HG03457 (cell line): ENCODE measurements at regions not wholly inside any gene's neighbourhood (a gene's known extent, or its start where the extent isn't known, plus 50 kb on each side); places are given as distances from the start of the nearest gene placed in this dataset.
"Not testable (repeated sequence)": the region's sequence is repeated elsewhere in the genome, so short reads cannot be mapped to it uniquely, and the experiment has no call there.

Experiments
- ATAC-seq: cut with Tn5 transposase; IDR thresholded peaks from one replicate; pipeline ENCODE4 v1.9.1; 2021; ENCODE audit warnings: moderate number of reproducible peaks; ENCODE audit not compliant: unreplicated experiment

GRCh38 chr6:134443009-134443408 lies 125.1 kb upstream of the SGK1 start:
- ATAC-seq = no peak

- ATAC-seq = no peak
Observed at GRCh38 chr6:134442073-134442472, 124.2 kb upstream of the SGK1 start.

- ATAC-seq = no peak
Observed at GRCh38 chr6:134438837-134439236, 120.9 kb upstream of the SGK1 start.

GRCh38 chr6:134437376-134437775 lies 119.5 kb upstream of the SGK1 start:
- no peak for ATAC-seq

- no peak for ATAC-seq
Observed at GRCh38 chr6:134436950-134437349, 119.0 kb upstream of the SGK1 start.

- peak; percentile 95 for ATAC-seq
Observed at GRCh38 chr6:134436281-134436815, 118.4 kb upstream of the SGK1 start.

- no peak for ATAC-seq
Observed at GRCh38 chr6:134435814-134436280, 117.9 kb upstream of the SGK1 start.

GRCh38 chr6:134434019-134434942 lies 116.4 kb upstream of the SGK1 start:
- no peak for ATAC-seq

GRCh38 chr6:134432036-134432435 lies 114.1 kb upstream of the SGK1 start:
- ATAC-seq = no peak

- ATAC-seq = no peak
Observed at GRCh38 chr6:134431421-134431859, 113.5 kb upstream of the SGK1 start.

GRCh38 chr6:134429861-134430380 lies 112.0 kb upstream of the SGK1 start:
- no peak for ATAC-seq

- ATAC-seq = no peak
Observed at GRCh38 chr6:134427721-134428120, 109.8 kb upstream of the SGK1 start.

- ATAC-seq = no peak
Observed at GRCh38 chr6:134426623-134427022, 108.7 kb upstream of the SGK1 start.

GRCh38 chr6:134425917-134426316 lies 108.0 kb upstream of the SGK1 start:
- not testable (repeated sequence) for ATAC-seq

- no peak for ATAC-seq
Observed at GRCh38 chr6:134425513-134425912, 107.6 kb upstream of the SGK1 start.

GRCh38 chr6:134424798-134425170 lies 106.9 kb upstream of the SGK1 start:
- ATAC-seq = no peak

GRCh38 chr6:134424165-134424797 lies 106.4 kb upstream of the SGK1 start:
- ATAC-seq = no peak

GRCh38 chr6:134422426-134423231 lies 104.7 kb upstream of the SGK1 start:
- no peak for ATAC-seq

GRCh38 chr6:134421501-134421900 lies 103.6 kb upstream of the SGK1 start:
- ATAC-seq = no peak

GRCh38 chr6:134420614-134421181 lies 102.8 kb upstream of the SGK1 start:
- no peak for ATAC-seq
